SK-MEL-5 (cell line): ENCODE measurements at regions not wholly inside any gene's neighbourhood (a gene's known extent, or its start where the extent isn't known, plus 50 kb on each side); places are given as distances from the start of the nearest gene placed in this dataset.
A peak's percentile ranks its signal among the peaks of the same experiment; 100 is the strongest.
"Not testable (repeated sequence)": the region's sequence is repeated elsewhere in the genome, so short reads cannot be mapped to it uniquely, and the experiment has no call there.

Source experiments
- DNase-seq: peaks from one replicate; pipeline ENCODE4 v3.0.0-alpha.2; 2016; ENCODE audit warnings: low read depth, low spot score
- in situ Hi-C: cut with HindIII; loops from 2 replicates; pipeline ENCODE4 v1.10.0; 2016; ENCODE audit warnings: low sequenced_read_pairs, high pct_unique_total_duplicates, low pct_unique_long_range_greater_than_20kb

GRCh38 chr2:23041443-23041842 is 343.5 kb upstream of the KLHL29 start:
- DNase-seq: no peak
- in situ Hi-C loops: no loop called here

GRCh38 chr2:23042216-23042906 is 342.6 kb upstream of the KLHL29 start:
- DNase-seq: no peak
- in situ Hi-C loops: no loop called here

- DNase-seq: no peak
- in situ Hi-C loops: no loop called here
Observed at GRCh38 chr2:23050388-23050787, 334.6 kb upstream of the KLHL29 start.

- in situ Hi-C loops: no loop called here
Observed at GRCh38 chr2:23053601-23054000, 331.4 kb upstream of the KLHL29 start.

GRCh38 chr2:23055251-23055650 is 329.7 kb upstream of the KLHL29 start:
- no peak for DNase-seq
- in situ Hi-C loops: no loop called here

More at GRCh38 chr2:23053601-23054000, 331.4 kb upstream of the KLHL29 start:
- no peak for DNase-seq

- DNase-seq, in situ Hi-C loops: not testable (repeated sequence)
Observed at GRCh38 chr2:23056846-23057245, 328.1 kb upstream of the KLHL29 start.

GRCh38 chr2:23058435-23058834 is 326.5 kb upstream of the KLHL29 start:
- in situ Hi-C loops: no loop called here
- no peak for DNase-seq

- in situ Hi-C loops: no loop called here
Observed at GRCh38 chr2:23065210-23065609, 319.8 kb upstream of the KLHL29 start.

GRCh38 chr2:23065936-23066335 is 319.0 kb upstream of the KLHL29 start:
- no peak for DNase-seq
- in situ Hi-C loops: no loop called here

More at GRCh38 chr2:23065210-23065609, 319.8 kb upstream of the KLHL29 start:
- DNase-seq: no peak

- DNase-seq: no peak
- in situ Hi-C loops: no loop called here
Observed at GRCh38 chr2:23066686-23067085, 318.3 kb upstream of the KLHL29 start.

GRCh38 chr2:23069156-23069555 is 315.8 kb upstream of the KLHL29 start:
- in situ Hi-C loops: no loop called here
- no peak for DNase-seq

GRCh38 chr2:23069923-23070322 is 315.1 kb upstream of the KLHL29 start:
- in situ Hi-C loops: no loop called here
- no peak for DNase-seq

GRCh38 chr2:23073056-23073455 is 311.9 kb upstream of the KLHL29 start:
- in situ Hi-C loops: no loop called here
- no peak for DNase-seq

- in situ Hi-C loops: no loop called here
- DNase-seq: no peak
Observed at GRCh38 chr2:23073671-23074070, 311.3 kb upstream of the KLHL29 start.

- in situ Hi-C loops: no loop called here
- DNase-seq: no peak
Observed at GRCh38 chr2:23077596-23077995, 307.4 kb upstream of the KLHL29 start.

- no peak for DNase-seq
- in situ Hi-C loops: no loop called here
Observed at GRCh38 chr2:23078784-23079434, 306.1 kb upstream of the KLHL29 start.

GRCh38 chr2:23083966-23084365 is 301.0 kb upstream of the KLHL29 start:
- no peak for DNase-seq
- in situ Hi-C loops: no loop called here

GRCh38 chr2:23091019-23091418 is 294.0 kb upstream of the KLHL29 start:
- no peak for DNase-seq
- in situ Hi-C loops: no loop called here

GRCh38 chr2:23091900-23092299 is 293.1 kb upstream of the KLHL29 start:
- DNase-seq: peak; percentile 57
- in situ Hi-C loops: no loop called here
